ENCODE measurements at regions not wholly inside any gene's neighbourhood (a gene's known extent, or its start where the extent isn't known, plus 50 kb on each side); places are given as distances from the start of the nearest gene placed in this dataset.

GRCh38 chr2:138090330-138090729, 126.1 kb downstream of the HNMT start:
- TF ChIP-seq SP1 (IDR thresholded peaks at IDR 0.05) (no peak), ARNT (IDR thresholded peaks at IDR 0.05) (no peak), SUZ12 (IDR thresholded peaks at IDR 0.05) (no peak), ELF4 (IDR thresholded peaks at IDR 0.05) (no peak), FOXK2 (IDR thresholded peaks at IDR 0.05) (no peak), FOXM1 (IDR thresholded peaks at IDR 0.05; ENCODE audit: borderline replicate concordance) (no peak), CTBP1 (IDR thresholded peaks at IDR 0.05; ENCODE audit: borderline replicate concordance) (no peak)
